Activated CD8-positive, alpha-beta memory T cell treated with anti-CD3 and anti-CD28 coated beads, Interleukin-2, amount 10 ng/mL, durations not matched to agents 7 days and 5 days (primary cell): ENCODE measurements at regions not wholly inside any gene's neighbourhood (a gene's known extent, or its start where the extent isn't known, plus 50 kb on each side); places are given as distances from the start of the nearest gene placed in this dataset.

Source experiments
- ATAC-seq: fragments of 150-1000 bp; cut with Tn5 transposase; one replicate; pipeline ENCODE4 v1.10.0; 2021; ENCODE audit warnings: moderate library complexity
- CTCF ChIA-PET: fragments of 350-600 bp; sonication (Branson Sonifier 250); formaldehyde crosslinking; loops from one replicate; lab custom pipeline; 2021; ENCODE audit warnings: antibody characterized with exemption; lab: Charles Lee
- DNase-seq: peaks from one replicate; pipeline ENCODE4 v3.0.0-alpha.2; 2020
- H3K27ac Mint-ChIP-seq: one replicate; pipeline ENCODE4 v1.8.0; 2021; ENCODE audit warnings: mild to moderate bottlenecking, mixed read lengths
- H3K27me3 Mint-ChIP-seq: one replicate; pipeline ENCODE4 v1.8.0; 2021; ENCODE audit warnings: mixed read lengths
- H3K36me3 Mint-ChIP-seq: one replicate; pipeline ENCODE4 v1.8.0; 2021; ENCODE audit warnings: mild to moderate bottlenecking, mixed read lengths
- H3K4me1 Mint-ChIP-seq: one replicate; pipeline ENCODE4 v1.8.0; 2021; ENCODE audit warnings: mixed read lengths
- H3K4me3 Mint-ChIP-seq: one replicate; pipeline ENCODE4 v1.8.0; 2021; ENCODE audit warnings: mild to moderate bottlenecking, moderate library complexity, mixed read lengths
- H3K9me3 Mint-ChIP-seq: one replicate; pipeline ENCODE4 v1.8.0; 2022; ENCODE audit warnings: low read depth, mixed read lengths

DNA sequence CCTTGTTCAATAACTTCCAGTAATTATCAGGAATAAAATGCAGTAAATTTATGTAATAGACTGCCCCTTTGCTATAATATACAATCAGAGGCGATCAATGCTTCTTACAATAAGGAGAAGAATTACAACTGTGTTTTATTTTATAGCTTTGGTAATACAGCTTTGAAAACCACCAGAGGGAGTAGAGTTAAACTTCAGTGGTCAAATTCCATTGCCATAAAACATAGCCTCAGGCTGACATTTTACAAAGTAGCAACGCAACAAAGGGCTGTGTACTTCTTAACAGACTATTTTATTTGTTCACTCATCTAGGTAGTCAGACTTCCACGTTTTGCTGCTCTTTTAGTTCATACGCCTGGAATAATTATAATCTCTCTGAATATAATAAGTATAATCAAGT is 58.5 kb downstream of the TEX13C start:
- CTCF ChIA-PET = no interaction called here
- Mint-ChIP-seq H3K9me3 (no peaks in the 10 kb centered on the region), H3K4me1 (no peaks in the 10 kb centered on the region), H3K27ac (no peak overlapping the region), H3K4me3 (no peak overlapping the region), H3K36me3 (no peaks in the 10 kb centered on the region), H3K27me3 (no peaks in the 10 kb centered on the region)
- DNase-seq (no peak), ATAC-seq (no peak)

GRCh38 chrX:125378770-125379169 is 59.1 kb downstream of the TEX13C start:
- ATAC-seq = no peak
- Mint-ChIP-seq H3K9me3 (no peaks in the 10 kb centered on the region), H3K4me3 (no peak overlapping the region)

DNA sequence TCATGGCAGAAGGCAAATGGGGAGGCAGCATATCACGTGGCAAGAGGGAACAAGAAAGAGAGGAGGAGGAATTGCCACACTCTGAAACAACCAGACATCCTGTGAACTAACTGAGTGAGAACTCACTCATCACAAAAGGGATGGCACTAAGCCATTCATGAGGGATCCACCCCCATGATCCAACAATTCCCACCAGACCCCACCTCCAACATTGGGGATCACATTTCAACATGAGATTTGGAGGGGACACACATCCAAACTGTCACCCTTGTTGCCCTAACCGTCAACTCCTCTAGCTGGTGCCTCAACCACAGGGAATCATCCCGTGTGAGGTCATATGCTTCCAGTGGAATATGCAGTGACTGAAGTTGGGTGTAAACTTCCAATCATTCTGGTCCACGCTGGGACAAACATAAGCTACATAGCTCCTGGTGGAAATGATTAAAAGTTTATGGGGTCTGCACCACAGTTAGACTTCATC is 62.5 kb downstream of the TEX13C start:
- H3K4me3 Mint-ChIP-seq = no peak overlapping the region
- H3K4me1 Mint-ChIP-seq = no peaks in the 10 kb centered on the region

More at GRCh38 chrX:125378770-125379169, 59.1 kb downstream of the TEX13C start:
- no peaks in the 10 kb centered on the region for H3K4me1 Mint-ChIP-seq
- CTCF ChIA-PET = no interaction called here
- H3K27ac Mint-ChIP-seq = no peak overlapping the region
- no peak for DNase-seq
- H3K36me3 Mint-ChIP-seq = no peaks in the 10 kb centered on the region
- H3K27me3 Mint-ChIP-seq = no peaks in the 10 kb centered on the region

DNA sequence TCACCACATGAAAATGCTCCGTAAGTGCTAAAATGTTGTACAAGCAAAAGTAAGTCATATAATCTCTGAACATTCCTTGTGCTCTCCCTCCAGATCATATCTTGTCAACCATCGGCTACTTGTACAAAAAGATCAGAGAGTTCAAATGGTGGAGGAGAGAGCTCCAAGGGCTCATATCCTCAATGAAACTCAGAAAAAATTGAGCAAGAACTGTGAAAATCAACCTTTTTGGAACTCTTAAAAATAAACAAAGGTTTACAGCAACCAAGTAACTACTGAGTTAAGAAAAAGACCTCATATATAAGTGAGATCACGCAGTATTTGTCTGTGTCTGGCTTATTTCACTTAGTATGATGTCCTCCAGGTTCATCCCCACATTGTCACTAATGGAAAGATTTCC is 63.2 kb downstream of the TEX13C start:
- Mint-ChIP-seq H3K27me3 (no peaks in the 10 kb centered on the region), H3K27ac (no peak overlapping the region), H3K4me3 (no peak overlapping the region), H3K9me3 (no peaks in the 10 kb centered on the region), H3K4me1 (no peaks in the 10 kb centered on the region), H3K36me3 (no peaks in the 10 kb centered on the region)
- ATAC-seq (no peak), DNase-seq (no peak)
- CTCF ChIA-PET = no interaction called here

More for the DNA sequence above, 62.5 kb downstream of the TEX13C start:
- H3K27me3 Mint-ChIP-seq = no peaks in the 10 kb centered on the region
- ATAC-seq = no peak
- H3K36me3 Mint-ChIP-seq = no peaks in the 10 kb centered on the region
- no peaks in the 10 kb centered on the region for H3K9me3 Mint-ChIP-seq
- no peak overlapping the region for H3K27ac Mint-ChIP-seq
- DNase-seq = no peak
- CTCF ChIA-PET = no interaction called here

DNA sequence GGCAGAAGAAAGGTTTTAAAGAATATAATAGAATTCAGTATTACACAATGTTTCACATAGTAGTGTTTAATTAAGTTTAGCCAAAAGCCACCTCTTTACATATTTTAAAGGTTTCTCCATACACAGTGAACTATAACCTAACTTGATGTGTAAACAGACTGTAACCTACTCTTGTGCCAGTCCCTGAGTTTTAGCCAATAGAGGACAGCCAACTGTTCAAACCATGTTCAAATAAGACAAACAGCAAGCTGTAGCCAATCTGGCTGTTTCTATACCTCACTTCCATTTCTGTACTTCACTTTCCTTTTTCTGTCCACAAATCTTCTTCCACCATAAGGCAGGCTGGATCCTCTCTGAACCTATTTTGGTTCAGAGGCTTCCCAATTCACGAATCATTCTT is 65.2 kb downstream of the TEX13C start:
- Mint-ChIP-seq H3K27ac (no peak overlapping the region), H3K9me3 (no peaks in the 10 kb centered on the region), H3K4me1 (no peaks in the 10 kb centered on the region), H3K36me3 (no peaks in the 10 kb centered on the region), H3K27me3 (no peaks in the 10 kb centered on the region), H3K4me3 (no peak overlapping the region)
- DNase-seq (no peak), ATAC-seq (no peak)
- CTCF ChIA-PET = no interaction called here

GRCh38 chrX:125387945-125388344 is 68.3 kb downstream of the TEX13C start:
- Mint-ChIP-seq H3K9me3 (no peaks in the 10 kb centered on the region), H3K27me3 (no peaks in the 10 kb centered on the region), H3K4me3 (no peak overlapping the region), H3K36me3 (no peaks in the 10 kb centered on the region), H3K4me1 (no peaks in the 10 kb centered on the region), H3K27ac (no peak overlapping the region)
- CTCF ChIA-PET = no interaction called here
- ATAC-seq (no peak), DNase-seq (no peak)

- H3K36me3 Mint-ChIP-seq = no peaks in the 10 kb centered on the region
- no peak overlapping the region for H3K27ac Mint-ChIP-seq
- no peak overlapping the region for H3K4me3 Mint-ChIP-seq
- CTCF ChIA-PET = no interaction called here
- ATAC-seq = no peak
- H3K4me1 Mint-ChIP-seq = no peaks in the 10 kb centered on the region
- H3K9me3 Mint-ChIP-seq = no peaks in the 10 kb centered on the region
- no peak for DNase-seq
- no peaks in the 10 kb centered on the region for H3K27me3 Mint-ChIP-seq
These were observed 74.8 kb downstream of the TEX13C start for GRCh38 chrX:125394449-125394848.

DNA sequence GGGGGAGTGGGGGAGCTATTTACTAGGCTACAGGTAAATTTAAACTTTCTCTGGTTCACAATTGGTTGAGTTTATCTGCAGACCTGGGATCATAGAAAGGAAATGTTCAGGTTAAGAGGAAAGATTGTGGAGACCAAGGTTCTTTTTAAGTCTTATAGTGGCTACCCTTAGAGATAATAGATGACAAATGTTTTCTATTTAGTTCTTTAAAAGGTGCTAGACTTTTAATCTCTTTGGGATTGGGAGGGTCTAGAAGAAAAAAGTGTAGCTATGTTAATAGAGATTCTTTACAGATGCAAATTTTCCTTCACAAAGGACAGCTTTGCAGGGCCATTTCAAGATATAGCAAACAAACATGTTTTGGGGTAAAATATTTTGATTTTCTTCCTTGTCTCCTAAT is 76.0 kb downstream of the TEX13C start:
- no peak for ATAC-seq
- CTCF ChIA-PET = no interaction called here
- no peaks in the 10 kb centered on the region for H3K27me3 Mint-ChIP-seq
- no peaks in the 10 kb centered on the region for H3K9me3 Mint-ChIP-seq
- H3K36me3 Mint-ChIP-seq = no peaks in the 10 kb centered on the region
- no peaks in the 10 kb centered on the region for H3K4me1 Mint-ChIP-seq
- H3K4me3 Mint-ChIP-seq = no peak overlapping the region
- no peak for DNase-seq
- no peak overlapping the region for H3K27ac Mint-ChIP-seq

DNA sequence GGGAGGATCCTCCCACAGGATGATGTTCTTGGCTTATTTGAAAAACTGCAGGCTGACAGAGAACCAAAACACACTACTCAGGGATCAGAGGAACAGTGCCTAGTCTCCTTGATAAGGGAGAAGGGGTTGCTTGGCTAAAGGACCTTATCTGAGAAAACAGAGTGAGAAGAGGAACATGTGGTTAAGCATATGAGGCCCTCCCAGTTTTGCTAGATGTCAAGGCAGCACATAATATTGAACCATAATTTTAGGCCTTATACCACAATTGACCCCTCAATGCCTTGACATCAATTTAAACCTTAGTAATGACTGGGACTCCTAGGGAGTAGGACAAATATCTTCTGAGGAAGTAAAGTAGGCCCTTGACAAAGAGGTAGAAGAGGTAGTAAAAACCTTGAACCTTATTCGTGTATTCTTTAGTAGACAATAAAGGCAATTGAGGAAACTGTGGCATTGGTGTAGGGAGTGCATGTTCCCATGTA is 79.3 kb downstream of the TEX13C start:
- no peaks in the 10 kb centered on the region for H3K4me1 Mint-ChIP-seq
- no peaks in the 10 kb centered on the region for H3K27me3 Mint-ChIP-seq
- no peak overlapping the region for H3K27ac Mint-ChIP-seq
- ATAC-seq (no peak), DNase-seq (no peak)
- no peak overlapping the region for H3K4me3 Mint-ChIP-seq
- no peaks in the 10 kb centered on the region for H3K36me3 Mint-ChIP-seq
- CTCF ChIA-PET = no interaction called here
- H3K9me3 Mint-ChIP-seq = no peaks in the 10 kb centered on the region

GRCh38 chrX:125402807-125403206 is 83.1 kb downstream of the TEX13C start:
- DNase-seq (no peak), ATAC-seq (no peak)
- H3K9me3 Mint-ChIP-seq = no peaks in the 10 kb centered on the region
- H3K27me3 Mint-ChIP-seq = no peaks in the 10 kb centered on the region
- H3K4me1 Mint-ChIP-seq = no peaks in the 10 kb centered on the region
- H3K27ac Mint-ChIP-seq = no peak overlapping the region
- H3K36me3 Mint-ChIP-seq = no peaks in the 10 kb centered on the region
- CTCF ChIA-PET = no interaction called here
- H3K4me3 Mint-ChIP-seq = no peak overlapping the region

- H3K27me3 Mint-ChIP-seq = no peaks in the 10 kb centered on the region
- no peak overlapping the region for H3K27ac Mint-ChIP-seq
- H3K4me1 Mint-ChIP-seq = no peaks in the 10 kb centered on the region
- no peak overlapping the region for H3K4me3 Mint-ChIP-seq
- no peaks in the 10 kb centered on the region for H3K9me3 Mint-ChIP-seq
- ATAC-seq (no peak), DNase-seq (no peak)
- no peaks in the 10 kb centered on the region for H3K36me3 Mint-ChIP-seq
- CTCF ChIA-PET = no interaction called here
These were observed 85.0 kb downstream of the TEX13C start for GRCh38 chrX:125404667-125405160.

DNA sequence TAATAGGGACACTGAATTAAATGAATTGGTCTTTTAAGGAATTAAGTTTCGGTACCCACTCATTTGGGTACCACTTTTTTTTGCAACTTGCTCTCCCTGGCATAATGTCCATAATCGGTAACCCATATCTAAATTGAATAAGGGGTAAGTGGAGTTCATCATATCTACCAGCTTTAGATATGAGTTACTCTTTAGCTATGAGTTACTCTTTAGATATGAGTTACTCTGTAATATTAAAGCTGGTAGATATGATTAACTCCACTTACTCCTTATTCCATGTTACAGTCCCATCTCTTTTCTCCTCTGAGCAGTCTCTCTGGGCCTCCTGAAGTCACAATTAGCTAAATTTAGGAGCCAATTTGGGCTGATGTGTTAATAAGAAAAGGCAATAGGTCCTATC is 85.7 kb downstream of the TEX13C start:
- Mint-ChIP-seq H3K4me1 (no peaks in the 10 kb centered on the region), H3K36me3 (no peaks in the 10 kb centered on the region), H3K27ac (no peak overlapping the region), H3K9me3 (no peaks in the 10 kb centered on the region), H3K4me3 (no peak overlapping the region), H3K27me3 (no peaks in the 10 kb centered on the region)
- CTCF ChIA-PET = no interaction called here
- ATAC-seq (no peak), DNase-seq (no peak)

DNA sequence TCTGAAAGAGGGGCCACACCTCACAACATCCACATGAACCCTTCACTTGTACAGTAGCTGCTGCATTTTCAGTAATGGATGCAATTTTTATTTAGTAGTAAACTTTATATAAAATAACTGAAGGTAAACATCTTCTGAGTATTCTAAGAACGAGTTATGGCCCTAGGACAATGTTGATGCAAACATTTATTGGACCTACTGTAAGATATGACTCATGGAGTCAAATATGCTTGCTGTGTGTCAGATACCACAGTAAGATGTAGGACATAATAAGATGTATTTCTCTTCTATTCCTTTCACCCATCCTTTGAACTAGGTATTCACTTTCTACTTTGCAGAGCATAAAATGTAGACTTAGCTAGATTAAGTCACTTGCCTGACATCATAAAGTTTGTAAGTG is 87.6 kb downstream of the TEX13C start:
- Mint-ChIP-seq H3K4me1 (no peaks in the 10 kb centered on the region), H3K4me3 (no peak overlapping the region), H3K36me3 (no peaks in the 10 kb centered on the region), H3K9me3 (no peaks in the 10 kb centered on the region), H3K27ac (no peak overlapping the region), H3K27me3 (no peaks in the 10 kb centered on the region)
- ATAC-seq (no peak), DNase-seq (no peak)
- CTCF ChIA-PET = no interaction called here

DNA sequence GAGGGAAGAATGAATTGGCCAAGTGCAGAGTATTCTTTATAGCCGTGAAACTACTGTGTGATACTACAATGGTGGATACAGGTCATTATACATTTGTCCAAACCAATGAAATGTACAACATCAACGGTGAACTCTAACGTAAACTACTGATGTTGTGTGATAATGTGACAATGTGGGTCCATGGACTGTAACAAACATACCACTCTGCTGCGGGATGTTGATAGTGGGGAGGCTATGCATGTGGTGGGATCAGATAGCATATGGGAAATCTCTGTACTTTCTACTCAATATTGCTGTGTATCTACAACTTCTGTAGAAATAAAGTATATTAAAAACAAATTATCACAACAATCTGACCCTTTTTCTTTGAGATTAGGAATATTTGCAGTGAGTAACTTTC is 101.1 kb downstream of the TEX13C start:
- H3K9me3 Mint-ChIP-seq = no peaks in the 10 kb centered on the region
- ATAC-seq = no peak
- CTCF ChIA-PET = no interaction called here
- H3K36me3 Mint-ChIP-seq = no peaks in the 10 kb centered on the region
- H3K4me3 Mint-ChIP-seq = no peak overlapping the region
- no peaks in the 10 kb centered on the region for H3K4me1 Mint-ChIP-seq
- H3K27me3 Mint-ChIP-seq = no peaks in the 10 kb centered on the region
- no peak for DNase-seq
- no peak overlapping the region for H3K27ac Mint-ChIP-seq

DNA sequence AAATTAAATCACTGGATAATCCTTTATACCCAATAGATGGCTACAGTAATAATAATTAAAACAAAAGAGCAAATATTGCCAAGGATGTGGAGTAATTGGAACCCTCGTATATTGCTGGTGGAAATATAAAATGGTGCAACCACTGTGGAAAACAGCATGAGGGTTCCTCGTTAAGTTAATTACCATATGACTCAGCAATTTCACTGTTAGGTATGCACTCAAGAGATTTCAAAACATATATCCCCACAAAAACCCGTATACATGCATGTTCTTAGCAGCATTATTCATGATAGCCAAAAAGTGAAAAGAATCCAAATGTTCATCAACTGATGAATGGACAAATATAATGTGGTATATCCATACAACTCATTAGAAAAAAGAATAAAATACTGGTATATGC is 103.3 kb downstream of the TEX13C start:
- Mint-ChIP-seq H3K27ac (no peak overlapping the region), H3K27me3 (no peaks in the 10 kb centered on the region), H3K9me3 (no peaks in the 10 kb centered on the region), H3K4me1 (no peaks in the 10 kb centered on the region), H3K36me3 (no peaks in the 10 kb centered on the region), H3K4me3 (no peak overlapping the region)
- CTCF ChIA-PET = no interaction called here
- DNase-seq (no peak), ATAC-seq (no peak)
